GM10266 (cell line): ENCODE measurements at regions not wholly inside any gene's neighbourhood (a gene's known extent, or its start where the extent isn't known, plus 50 kb on each side); places are given as distances from the start of the nearest gene placed in this dataset.

ENCODE experiments used
- DNase-seq: peaks from one replicate; pipeline ENCODE4 v3.0.0; 2012; ENCODE audit errors: extremely low spot score
- TF ChIP-seq, protein P1 (sequence below): IDR thresholded peaks from 2 replicates; pipeline ENCODE4 v1.5.1; 2012; ENCODE audit warnings: mild to moderate bottlenecking, low read depth; ENCODE audit not compliant: control insufficient read depth, insufficient read depth; ENCODE audit errors: missing control alignments

DNA sequence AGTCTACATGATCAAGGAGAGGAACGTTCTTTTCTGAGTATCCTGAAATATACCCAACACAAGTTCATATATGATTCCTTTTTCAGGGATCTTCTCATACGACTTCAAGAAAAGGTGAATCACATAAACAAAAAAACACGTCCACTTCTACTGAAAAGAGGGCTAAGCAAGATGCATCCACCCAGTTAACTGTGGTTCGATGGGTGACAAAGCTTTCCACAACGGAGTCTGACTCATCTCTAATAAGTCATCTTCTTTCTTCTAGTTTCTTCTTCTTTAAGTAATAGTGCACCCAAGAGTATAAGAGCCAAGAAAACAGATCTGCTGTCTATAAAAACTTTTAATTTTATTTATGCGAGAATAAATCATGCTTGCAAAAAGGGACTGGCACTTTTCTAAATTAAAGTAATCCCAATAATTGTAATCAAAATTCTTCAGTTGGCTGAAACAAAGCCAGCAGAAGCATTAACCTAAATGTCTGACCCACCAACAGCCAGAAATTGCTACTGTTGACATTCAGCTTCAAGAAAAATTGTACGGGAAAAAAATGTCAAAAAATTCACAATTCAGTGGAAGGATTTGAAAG lies 146.9 kb upstream of the ANK3 start:
- TF ChIP-seq, protein P1, sequence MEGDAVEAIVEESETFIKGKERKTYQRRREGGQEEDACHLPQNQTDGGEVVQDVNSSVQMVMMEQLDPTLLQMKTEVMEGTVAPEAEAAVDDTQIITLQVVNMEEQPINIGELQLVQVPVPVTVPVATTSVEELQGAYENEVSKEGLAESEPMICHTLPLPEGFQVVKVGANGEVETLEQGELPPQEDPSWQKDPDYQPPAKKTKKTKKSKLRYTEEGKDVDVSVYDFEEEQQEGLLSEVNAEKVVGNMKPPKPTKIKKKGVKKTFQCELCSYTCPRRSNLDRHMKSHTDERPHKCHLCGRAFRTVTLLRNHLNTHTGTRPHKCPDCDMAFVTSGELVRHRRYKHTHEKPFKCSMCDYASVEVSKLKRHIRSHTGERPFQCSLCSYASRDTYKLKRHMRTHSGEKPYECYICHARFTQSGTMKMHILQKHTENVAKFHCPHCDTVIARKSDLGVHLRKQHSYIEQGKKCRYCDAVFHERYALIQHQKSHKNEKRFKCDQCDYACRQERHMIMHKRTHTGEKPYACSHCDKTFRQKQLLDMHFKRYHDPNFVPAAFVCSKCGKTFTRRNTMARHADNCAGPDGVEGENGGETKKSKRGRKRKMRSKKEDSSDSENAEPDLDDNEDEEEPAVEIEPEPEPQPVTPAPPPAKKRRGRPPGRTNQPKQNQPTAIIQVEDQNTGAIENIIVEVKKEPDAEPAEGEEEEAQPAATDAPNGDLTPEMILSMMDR, result no peak
- DNase-seq, result no peak

DNA sequence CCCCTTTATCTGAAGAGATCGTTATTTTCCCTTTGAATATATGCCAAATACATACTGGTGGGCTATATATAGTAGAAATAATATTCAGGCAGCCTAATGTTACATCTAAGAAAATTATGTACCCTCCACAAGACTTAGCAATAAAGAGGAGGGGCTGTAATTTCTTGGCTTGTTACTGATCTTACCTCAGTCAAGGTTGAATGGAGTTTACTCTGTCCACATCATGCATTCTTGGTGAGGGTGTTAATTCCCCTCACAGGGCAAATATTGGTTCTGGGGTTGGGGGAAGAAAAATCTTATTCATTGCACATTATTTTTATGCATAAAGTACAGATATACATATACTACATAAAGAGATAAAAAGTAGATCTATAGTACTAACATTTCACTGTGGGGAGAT lies 145.8 kb upstream of the ANK3 start:
- DNase-seq, result no peak
- TF ChIP-seq, protein P1, result no peak

DNA sequence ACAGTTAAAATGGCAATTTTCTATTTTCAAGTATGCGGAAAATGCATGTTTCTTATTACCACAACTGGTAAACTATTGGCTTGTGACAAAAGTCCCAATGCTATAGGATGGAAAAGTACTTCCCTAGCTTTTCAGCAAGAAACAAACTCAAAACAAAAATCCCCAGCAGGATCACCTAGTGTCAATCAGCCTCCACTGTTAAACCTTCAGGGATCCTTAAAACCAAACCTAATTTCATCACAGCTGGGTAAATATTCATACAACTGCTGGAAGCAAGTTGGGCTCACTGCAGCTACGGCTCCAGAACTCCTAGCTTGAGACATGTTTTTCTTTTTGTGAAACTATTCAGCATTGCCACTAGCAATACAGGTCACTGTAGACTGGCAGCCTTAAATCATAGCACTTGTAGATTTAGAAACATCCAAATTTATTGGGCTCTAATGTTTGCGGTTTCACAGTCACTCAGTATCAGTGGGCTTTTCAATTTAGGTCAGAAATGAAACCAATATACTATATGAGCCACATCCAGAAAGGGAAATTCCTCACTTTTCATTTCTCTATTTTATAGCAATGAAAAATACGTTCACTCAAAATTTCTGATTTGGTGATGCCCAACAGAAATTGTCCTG lies 145.2 kb upstream of the ANK3 start:
- DNase-seq, result no peak
- TF ChIP-seq, protein P1, result no peak

DNA sequence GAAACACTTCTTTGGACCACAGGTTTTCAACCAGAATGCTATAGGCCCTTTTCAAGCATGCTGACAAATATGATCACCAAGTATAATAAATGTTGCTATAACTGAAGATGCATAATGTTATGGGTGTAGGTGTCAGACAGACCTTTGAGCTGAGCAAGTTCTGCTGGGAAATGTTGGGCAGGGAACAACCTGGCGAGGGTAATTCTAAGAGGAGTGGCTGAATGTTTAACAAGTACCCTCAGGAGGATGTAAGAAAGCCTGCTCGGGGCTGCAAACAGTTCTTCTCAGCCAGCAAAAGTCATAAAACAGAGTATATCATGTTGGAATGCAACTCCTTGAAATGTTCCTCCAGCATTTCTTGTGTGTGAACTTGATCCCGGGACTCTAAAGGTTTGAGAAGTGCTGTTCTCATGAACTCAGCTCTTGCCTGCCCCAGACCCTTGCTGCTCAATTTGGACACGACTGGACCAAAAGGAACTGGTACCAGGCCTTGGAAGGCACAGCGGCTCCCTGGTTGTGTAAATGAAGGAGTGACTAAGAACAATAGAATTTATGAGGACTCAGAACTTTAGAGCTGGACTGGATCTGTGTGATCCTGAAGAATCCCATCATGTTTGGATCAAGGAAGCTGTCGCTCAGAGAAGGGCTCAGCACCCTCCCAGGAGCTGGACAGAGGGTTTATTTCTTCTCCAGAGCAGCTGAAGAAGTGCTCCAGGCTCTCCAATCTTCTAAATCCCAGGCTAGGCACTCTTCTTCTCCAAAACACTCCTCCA lies 143.2 kb upstream of the ANK3 start:
- TF ChIP-seq, protein P1, result no peak
- no peak for DNase-seq

DNA sequence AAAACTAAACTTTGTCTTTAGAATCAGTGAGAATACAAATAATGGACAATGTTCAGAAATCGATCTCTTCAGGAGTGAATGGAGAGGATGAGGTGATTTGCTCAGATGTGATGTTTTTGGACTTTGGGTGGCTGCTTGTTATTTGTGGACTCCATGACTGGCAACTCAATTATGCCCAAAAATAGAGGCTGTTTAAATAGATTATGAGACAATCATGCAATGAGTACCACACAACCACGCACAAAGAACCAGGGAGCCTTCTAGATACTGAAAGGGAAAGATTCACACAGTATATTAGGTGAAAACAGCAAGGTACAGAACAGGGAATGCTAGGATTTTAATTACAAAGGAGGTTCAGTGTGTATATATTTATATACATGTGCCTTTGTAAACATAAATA lies 141.3 kb upstream of the ANK3 start:
- no peak for DNase-seq
- TF ChIP-seq, protein P1, result no peak

DNA sequence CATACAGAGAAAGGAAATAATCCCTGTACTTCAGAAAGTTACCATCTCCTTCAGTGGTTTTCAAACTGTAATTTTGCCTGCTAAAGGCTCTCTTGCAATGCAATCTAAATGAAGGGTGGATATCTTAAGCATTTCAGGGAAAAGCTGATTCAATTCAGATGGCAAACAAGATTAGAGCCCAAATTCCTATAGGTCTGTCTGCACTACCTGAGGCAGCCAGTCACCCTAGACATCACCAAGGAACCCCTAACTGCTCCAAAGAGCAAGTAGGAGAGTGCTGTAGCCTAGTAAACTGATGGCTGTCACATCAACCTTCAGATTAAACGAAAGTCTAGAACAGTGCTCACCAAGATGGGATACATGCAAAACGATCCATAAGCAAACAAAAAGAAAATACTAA lies 138.0 kb upstream of the ANK3 start:
- TF ChIP-seq, protein P1, result no peak
- no peak for DNase-seq
